ENCODE measurements at regions not wholly inside any gene's neighbourhood (a gene's known extent, or its start where the extent isn't known, plus 50 kb on each side); places are given as distances from the start of the nearest gene placed in this dataset.

DNA sequence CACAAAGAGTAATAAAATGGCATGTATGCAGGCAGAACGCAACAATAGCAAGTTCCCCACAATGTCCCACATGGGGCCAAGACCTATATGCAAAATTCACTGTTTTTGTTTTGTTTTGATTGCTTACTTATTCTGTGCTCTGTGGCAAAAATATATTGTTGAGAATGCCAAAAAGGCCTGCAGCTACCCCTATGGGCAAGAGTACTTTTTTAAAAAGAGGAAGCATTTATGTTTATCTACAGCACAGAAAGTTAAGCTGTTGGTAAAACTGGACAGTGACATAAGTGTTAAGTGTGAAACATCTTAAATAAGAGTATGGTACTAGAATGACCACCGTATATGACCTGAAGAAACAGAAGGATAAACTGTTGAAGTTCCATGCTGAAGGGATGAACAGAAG, 301.9 kb upstream of the ZC3H12C start:
- Histone ChIP-seq H4K20me1 (ENCODE audit: insufficient read depth) (no peaks in the 10 kb centered on the region), H3F3A (replicated peaks; ENCODE audit: insufficient read depth) (no peaks in the 10 kb centered on the region), H3K27me3 (ENCODE audit: insufficient read depth) (no peaks in the 10 kb centered on the region), H3K79me2 (ENCODE audit: insufficient read depth) (no peaks in the 10 kb centered on the region), H3K9me2 (no peaks in the 10 kb centered on the region), H3K27ac (ENCODE audit: low read depth in 2 of 2, low read length in 1 of 2) (no peak overlapping the region), H3K9me3 (no peaks in the 10 kb centered on the region), H3K4me3 (ENCODE audit: low read depth in 2 of 2, low read length in 1 of 2) (no peak overlapping the region), H3K36me3 (replicated peaks in 1 of 2; ENCODE audit: control insufficient read depth in 1 of 2, insufficient read depth in 2 of 2, low read length in 1 of 2) (no peaks in the 10 kb centered on the region), H3K4me1 (ENCODE audit: control insufficient read depth in 1 of 2, insufficient read depth in 2 of 2, low read depth in 1 of 2, low read length in 1 of 2) (peaks cover 0 to 3% of the 10 kb centered on the region in 2 experiments; a peak in 2 of 4 replicates), H3K4me2 (no peak overlapping the region), H2AFZ (ENCODE audit: low read depth) (no peak overlapping the region), H3K9ac (no peak overlapping the region)
- DNase-seq = no peak
- WGBS (ENCODE audit: low lambda C conversion rate) = 59% methylated on average over 2 of the region's 2 CpGs
- CTCF ChIA-PET = interaction anchor here (1.4 kb wide), 1 partner anchor 18 kb away, joined by 4 read pairs; no protein-coding TSS in a partner anchor
- POLR2A ChIA-PET = no interaction called here
- TF ChIP-seq, protein P1, sequence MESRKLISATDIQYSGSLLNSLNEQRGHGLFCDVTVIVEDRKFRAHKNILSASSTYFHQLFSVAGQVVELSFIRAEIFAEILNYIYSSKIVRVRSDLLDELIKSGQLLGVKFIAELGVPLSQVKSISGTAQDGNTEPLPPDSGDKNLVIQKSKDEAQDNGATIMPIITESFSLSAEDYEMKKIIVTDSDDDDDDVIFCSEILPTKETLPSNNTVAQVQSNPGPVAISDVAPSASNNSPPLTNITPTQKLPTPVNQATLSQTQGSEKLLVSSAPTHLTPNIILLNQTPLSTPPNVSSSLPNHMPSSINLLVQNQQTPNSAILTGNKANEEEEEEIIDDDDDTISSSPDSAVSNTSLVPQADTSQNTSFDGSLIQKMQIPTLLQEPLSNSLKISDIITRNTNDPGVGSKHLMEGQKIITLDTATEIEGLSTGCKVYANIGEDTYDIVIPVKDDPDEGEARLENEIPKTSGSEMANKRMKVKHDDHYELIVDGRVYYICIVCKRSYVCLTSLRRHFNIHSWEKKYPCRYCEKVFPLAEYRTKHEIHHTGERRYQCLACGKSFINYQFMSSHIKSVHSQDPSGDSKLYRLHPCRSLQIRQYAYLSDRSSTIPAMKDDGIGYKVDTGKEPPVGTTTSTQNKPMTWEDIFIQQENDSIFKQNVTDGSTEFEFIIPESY (IDR thresholded peaks at IDR 0.05; ENCODE audit: borderline replicate concordance, low read depth) = no peak
- TF ChIP-seq MXI1 (IDR thresholded peaks at IDR 0.05; ENCODE audit: low read depth, low read length) (no peak), CTCF (IDR thresholded peaks at IDR 0.05) (peak; percentile 12; the same call in 1 of the 2 replicates)

- Histone ChIP-seq H3K79me2 (ENCODE audit: insufficient read depth) (no peaks in the 10 kb centered on the region), H3K4me3 (ENCODE audit: low read depth in 2 of 2, low read length in 1 of 2) (no peak overlapping the region), H3K4me1 (ENCODE audit: control insufficient read depth in 1 of 2, insufficient read depth in 2 of 2, low read depth in 1 of 2, low read length in 1 of 2) (no peaks in the 10 kb centered on the region; a peak in 1 of 4 replicates), H2AFZ (ENCODE audit: low read depth) (no peak overlapping the region), H3K9me2 (no peaks in the 10 kb centered on the region), H3K9me3 (no peaks in the 10 kb centered on the region), H3K36me3 (replicated peaks in 1 of 2; ENCODE audit: control insufficient read depth in 1 of 2, insufficient read depth in 2 of 2, low read length in 1 of 2) (no peaks in the 10 kb centered on the region), H3K27ac (ENCODE audit: low read depth in 2 of 2, low read length in 1 of 2) (no peak overlapping the region), H3K27me3 (ENCODE audit: insufficient read depth) (no peaks in the 10 kb centered on the region), H3F3A (replicated peaks; ENCODE audit: insufficient read depth) (no peaks in the 10 kb centered on the region), H4K20me1 (ENCODE audit: insufficient read depth) (no peaks in the 10 kb centered on the region), H3K9ac (no peak overlapping the region), H3K4me2 (no peak overlapping the region)
- ChIA-PET CTCF (no interaction called here), POLR2A (no interaction called here)
- no peak for DNase-seq
- TF ChIP-seq TEAD4 (IDR thresholded peaks at IDR 0.05; ENCODE audit: borderline replicate concordance, insufficient read depth) = no peak
- TF ChIP-seq RXRA (IDR thresholded peaks at IDR 0.05; ENCODE audit: borderline replicate concordance, low read depth) = no peak
- no peak for TF ChIP-seq EP300 (IDR thresholded peaks at IDR 0.05; ENCODE audit: borderline replicate concordance in 1 of 2, low read depth in 1 of 2, low read length in 1 of 2)
- TF ChIP-seq, protein P2, sequence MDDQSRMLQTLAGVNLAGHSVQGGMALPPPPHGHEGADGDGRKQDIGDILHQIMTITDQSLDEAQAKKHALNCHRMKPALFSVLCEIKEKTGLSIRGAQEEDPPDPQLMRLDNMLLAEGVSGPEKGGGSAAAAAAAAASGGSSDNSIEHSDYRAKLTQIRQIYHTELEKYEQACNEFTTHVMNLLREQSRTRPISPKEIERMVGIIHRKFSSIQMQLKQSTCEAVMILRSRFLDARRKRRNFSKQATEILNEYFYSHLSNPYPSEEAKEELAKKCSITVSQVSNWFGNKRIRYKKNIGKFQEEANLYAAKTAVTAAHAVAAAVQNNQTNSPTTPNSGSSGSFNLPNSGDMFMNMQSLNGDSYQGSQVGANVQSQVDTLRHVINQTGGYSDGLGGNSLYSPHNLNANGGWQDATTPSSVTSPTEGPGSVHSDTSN (IDR thresholded peaks at IDR 0.05) = no peak
- TF ChIP-seq POLR2AphosphoS5 (IDR thresholded peaks at IDR 0.05; ENCODE audit: low read depth, low read length) = no peak
- TF ChIP-seq SMC3 (IDR thresholded peaks at IDR 0.05; ENCODE audit: low read depth, low read length) = no peak
- no peak for TF ChIP-seq EZH2phosphoT487 (IDR thresholded peaks at IDR 0.05; ENCODE audit: borderline replicate concordance, low read depth)
- no peak for TF ChIP-seq MEF2A (IDR thresholded peaks at IDR 0.05; ENCODE audit: borderline replicate concordance, low read depth)
- TF ChIP-seq RFX5 (IDR thresholded peaks at IDR 0.05; ENCODE audit: low read length) = no peak
- TF ChIP-seq IRF3 (IDR thresholded peaks at IDR 0.05; ENCODE audit: low read depth, low read length) = no peak
- TF ChIP-seq NFIC (IDR thresholded peaks at IDR 0.05; ENCODE audit: borderline replicate concordance) = no peak
- no peak for TF ChIP-seq CHD2 (IDR thresholded peaks at IDR 0.05; ENCODE audit: low read length, partially characterized antibody)
- no peak for TF ChIP-seq MAX (IDR thresholded peaks at IDR 0.05; ENCODE audit: low read depth)
- TF ChIP-seq ELF1 (IDR thresholded peaks at IDR 0.05) = no peak
- TF ChIP-seq, protein P1 (IDR thresholded peaks at IDR 0.05; ENCODE audit: borderline replicate concordance, low read depth) = no peak
- no peak for TF ChIP-seq GATA2 (CRISPR knock-in tag; IDR thresholded peaks at IDR 0.05)
- TF ChIP-seq MXI1 (IDR thresholded peaks at IDR 0.05; ENCODE audit: low read depth, low read length) = no peak
- TF ChIP-seq SIN3A (IDR thresholded peaks at IDR 0.05; ENCODE audit: borderline replicate concordance, low read depth, low read length) = no peak
- 59% methylated on average over 3 of the region's 3 CpGs for WGBS (ENCODE audit: low lambda C conversion rate)
These were observed 298.7 kb upstream of the ZC3H12C start for GRCh38 chr11:109794501-109794900.

All from SK-N-SH (cell line).